Skin epidermis (tissue), 12 donors: ENCODE measurements at regions not wholly inside any gene's neighbourhood (a gene's known extent, or its start where the extent isn't known, plus 50 kb on each side); places are given as distances from the start of the nearest gene placed in this dataset.
"Not testable (repeated sequence)": the region's sequence is repeated elsewhere in the genome, so short reads cannot be mapped to it uniquely, and the experiment has no call there.

ENCODE experiments used
- H3K27ac ChIP-seq, 21 experiments: fragments of 200-600 bp; sonication (generic) in 11 of 21; one replicate each; pipeline ENCODE4 v1.5.0; 2020; ENCODE audit warnings: mild to moderate bottlenecking in 3 of 21, inconsistent platforms in 2 of 21, moderate library complexity in 2 of 21
- H3K4me3 ChIP-seq, 7 experiments: fragments of 200-600 bp; sonication (generic) in 2 of 7; one replicate each; pipeline ENCODE4 v1.5.0; 2020; ENCODE audit warnings: inconsistent platforms in 2 of 7, mild to moderate bottlenecking in 2 of 7, moderate library complexity in 1 of 7

GRCh38 chr5:92863666-92864065 lies 717.4 kb downstream of the NR2F1-AS1 start:
- H3K27ac ChIP-seq: no peak overlapping the region
- H3K4me3 ChIP-seq: no peak overlapping the region

GRCh38 chr5:92861531-92862285 lies 719.3 kb downstream of the NR2F1-AS1 start:
- Histone ChIP-seq H3K4me3 (no peak overlapping the region), H3K27ac (no peak overlapping the region)

GRCh38 chr5:92860061-92860460 lies 721.0 kb downstream of the NR2F1-AS1 start:
- Histone ChIP-seq H3K4me3 (no peak overlapping the region), H3K27ac (no peak overlapping the region)

- Histone ChIP-seq H3K27ac (no peak overlapping the region), H3K4me3 (no peak overlapping the region)
Measured at GRCh38 chr5:92852219-92852618, 728.8 kb downstream of the NR2F1-AS1 start.

GRCh38 chr5:92850886-92851285 lies 730.1 kb downstream of the NR2F1-AS1 start:
- no peak overlapping the region for H3K4me3 ChIP-seq

GRCh38 chr5:92849756-92850155 lies 731.3 kb downstream of the NR2F1-AS1 start:
- H3K4me3 ChIP-seq: no peak overlapping the region
- no peak overlapping the region for H3K27ac ChIP-seq

More at GRCh38 chr5:92850886-92851285, 730.1 kb downstream of the NR2F1-AS1 start:
- no peak overlapping the region for H3K27ac ChIP-seq

GRCh38 chr5:92841604-92842155 lies 739.3 kb downstream of the NR2F1-AS1 start:
- Histone ChIP-seq H3K27ac (no peak overlapping the region), H3K4me3 (no peak overlapping the region)

- Histone ChIP-seq H3K4me3 (no peak overlapping the region), H3K27ac (no peak overlapping the region)
Measured at GRCh38 chr5:92838253-92838652, 742.8 kb downstream of the NR2F1-AS1 start.

- Histone ChIP-seq H3K4me3 (no peak overlapping the region), H3K27ac (no peak overlapping the region)
Measured at GRCh38 chr5:92836855-92837755, 743.9 kb downstream of the NR2F1-AS1 start.

GRCh38 chr5:92835712-92836111 lies 745.3 kb downstream of the NR2F1-AS1 start:
- H3K4me3 ChIP-seq: no peak overlapping the region

GRCh38 chr5:92823551-92823950 lies 757.5 kb downstream of the NR2F1-AS1 start:
- H3K27ac ChIP-seq, H3K4me3 ChIP-seq: not testable (repeated sequence)

More at GRCh38 chr5:92835712-92836111, 745.3 kb downstream of the NR2F1-AS1 start:
- no peak overlapping the region for H3K27ac ChIP-seq

GRCh38 chr5:92822183-92822582 lies 758.8 kb downstream of the NR2F1-AS1 start:
- no peak overlapping the region for H3K27ac ChIP-seq
- no peak overlapping the region for H3K4me3 ChIP-seq

GRCh38 chr5:92809855-92810465 lies 771.1 kb downstream of the NR2F1-AS1 start:
- Histone ChIP-seq H3K4me3 (no peak overlapping the region), H3K27ac (no peak overlapping the region)

- Histone ChIP-seq H3K27ac (no peak overlapping the region), H3K4me3 (no peak overlapping the region)
Measured at GRCh38 chr5:92808474-92808873, 772.5 kb downstream of the NR2F1-AS1 start.

- no peak overlapping the region for H3K4me3 ChIP-seq
- H3K27ac ChIP-seq: no peak overlapping the region
Measured at GRCh38 chr5:92807085-92807484, 773.9 kb downstream of the NR2F1-AS1 start.

- H3K4me3 ChIP-seq: no peak overlapping the region
- H3K27ac ChIP-seq: no peak overlapping the region
Measured at GRCh38 chr5:92805446-92805845, 775.6 kb downstream of the NR2F1-AS1 start.

- no peak overlapping the region for H3K27ac ChIP-seq
- no peak overlapping the region for H3K4me3 ChIP-seq
Measured at GRCh38 chr5:92801911-92802310, 779.1 kb downstream of the NR2F1-AS1 start.

GRCh38 chr5:92800365-92800764 lies 780.7 kb downstream of the NR2F1-AS1 start:
- no peak overlapping the region for H3K27ac ChIP-seq
- H3K4me3 ChIP-seq: no peak overlapping the region

- H3K4me3 ChIP-seq: no peak overlapping the region
- H3K27ac ChIP-seq: no peak overlapping the region
Measured at GRCh38 chr5:92795633-92796032, 785.4 kb downstream of the NR2F1-AS1 start.

- H3K27ac ChIP-seq: no peak overlapping the region
- H3K4me3 ChIP-seq: no peak overlapping the region
Measured at GRCh38 chr5:92780057-92780456, 801.0 kb downstream of the NR2F1-AS1 start.
